ENCODE measurements at regions not wholly inside any gene's neighbourhood (a gene's known extent, or its start where the extent isn't known, plus 50 kb on each side); places are given as distances from the start of the nearest gene placed in this dataset.

GRCh38 chr1:229034342-229034741, 236.6 kb upstream of the RAB4A start:
- Histone ChIP-seq H3K4me1 (peaks cover 3% of the 10 kb centered on the region), H3K36me3 (no peaks in the 10 kb centered on the region), H3K9me3 (no peaks in the 10 kb centered on the region), H3K27me3 (no peaks in the 10 kb centered on the region), H3K4me3 (no peak overlapping the region), H3K27ac (no peak overlapping the region)
- DNase-seq: no peak
- TF ChIP-seq CTCF (IDR thresholded peaks at IDR 0.05): no peak
- intact Hi-C loops (cut with DNase I): no loop called here
- no peak for ATAC-seq

DNA sequence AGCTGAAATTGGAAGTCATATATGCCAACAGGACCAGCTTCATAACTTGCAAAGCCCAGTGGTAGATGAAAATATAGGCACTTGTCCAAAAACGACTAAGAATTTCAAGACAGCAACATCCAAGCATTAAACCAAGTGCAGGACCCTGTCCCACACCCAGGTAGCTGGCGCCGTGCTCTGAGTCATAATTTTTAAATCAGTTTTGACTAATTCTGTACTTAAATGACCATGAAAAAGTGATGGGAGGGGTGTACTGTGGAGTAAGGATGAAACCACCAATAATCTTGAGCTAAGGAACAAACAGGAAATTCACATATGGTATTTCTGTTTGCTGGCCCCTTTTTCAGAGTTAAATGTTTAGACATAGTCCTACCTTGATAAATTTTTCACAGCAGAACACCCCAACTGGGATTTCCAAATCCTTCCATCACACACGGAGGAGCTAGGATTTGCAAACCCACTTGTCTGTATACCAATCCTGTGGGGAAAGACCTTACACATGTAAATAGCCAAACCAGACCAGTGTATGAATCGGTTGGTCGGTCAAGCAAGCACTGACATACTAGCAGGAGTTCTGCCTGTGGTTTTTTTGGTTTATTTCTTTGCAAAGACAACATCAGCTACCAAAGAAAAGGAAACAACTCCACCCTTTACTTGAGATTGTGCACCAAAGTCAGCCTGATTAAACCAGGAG, 235.7 kb upstream of the RAB4A start:
- no peaks in the 10 kb centered on the region for H3K27me3 ChIP-seq
- no peak for TF ChIP-seq CTCF (IDR thresholded peaks at IDR 0.05)
- intact Hi-C loops (cut with DNase I): no loop called here
- H3K36me3 ChIP-seq: no peaks in the 10 kb centered on the region
- peaks cover 3% of the 10 kb centered on the region for H3K4me1 ChIP-seq
- no peak overlapping the region for H3K27ac ChIP-seq
- no peak overlapping the region for H3K4me3 ChIP-seq
- ATAC-seq (no peak), DNase-seq (no peak)
- no peaks in the 10 kb centered on the region for H3K9me3 ChIP-seq

GRCh38 chr1:229035748-229036082, 235.2 kb upstream of the RAB4A start:
- Histone ChIP-seq H3K4me1 (peaks cover 3% of the 10 kb centered on the region), H3K9me3 (no peaks in the 10 kb centered on the region), H3K36me3 (no peaks in the 10 kb centered on the region), H3K27me3 (no peaks in the 10 kb centered on the region), H3K27ac (no peak overlapping the region), H3K4me3 (no peak overlapping the region)
- intact Hi-C loops (cut with DNase I): no loop called here
- ATAC-seq (no peak), DNase-seq (no peak)
- no peak for TF ChIP-seq CTCF (IDR thresholded peaks at IDR 0.05)

DNA sequence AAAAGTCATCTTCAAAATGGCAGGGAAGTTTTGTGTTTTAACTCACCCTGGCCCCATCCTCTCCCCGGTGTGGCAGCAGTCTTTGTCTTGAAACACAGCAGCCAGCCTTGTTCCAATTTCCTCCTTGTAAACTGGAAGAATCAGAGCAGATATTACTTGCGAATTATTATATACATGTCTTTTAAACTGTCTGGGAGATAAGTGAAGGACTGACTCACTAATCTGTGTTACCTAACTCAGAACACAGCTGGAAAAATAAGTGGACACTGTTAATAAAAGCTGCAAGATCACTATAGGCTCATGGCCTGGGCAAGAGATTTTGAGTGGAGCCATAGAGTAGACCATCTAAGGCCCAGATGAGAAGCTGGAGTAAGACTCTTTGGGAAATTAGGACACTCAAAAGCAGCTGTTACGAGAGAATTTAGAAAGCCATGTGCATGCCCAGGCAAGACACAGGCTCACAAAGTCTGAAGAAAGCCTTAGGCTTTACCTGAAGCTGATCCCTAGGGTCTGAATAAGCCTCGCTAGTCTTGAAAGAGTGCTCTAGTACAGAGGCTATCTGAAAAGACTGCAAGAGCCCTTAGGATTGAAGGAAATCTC, 233.0 kb upstream of the RAB4A start:
- ATAC-seq (no peak), DNase-seq (no peak)
- Histone ChIP-seq H3K9me3 (no peaks in the 10 kb centered on the region), H3K4me1 (peaks cover 2% of the 10 kb centered on the region), H3K36me3 (no peaks in the 10 kb centered on the region), H3K27me3 (no peaks in the 10 kb centered on the region), H3K4me3 (no peak overlapping the region), H3K27ac (no peak overlapping the region)
- no peak for TF ChIP-seq CTCF (IDR thresholded peaks at IDR 0.05)
- intact Hi-C loops (cut with DNase I): no loop called here

GRCh38 chr1:229040630-229041358, 230.1 kb upstream of the RAB4A start:
- H3K27me3 ChIP-seq: no peaks in the 10 kb centered on the region
- no peaks in the 10 kb centered on the region for H3K9me3 ChIP-seq
- no peak for TF ChIP-seq CTCF (IDR thresholded peaks at IDR 0.05)
- H3K4me3 ChIP-seq: no peak overlapping the region
- no peaks in the 10 kb centered on the region for H3K4me1 ChIP-seq
- H3K36me3 ChIP-seq: no peaks in the 10 kb centered on the region
- ATAC-seq: no peak
- intact Hi-C loops (cut with DNase I): no loop called here
- no peak for DNase-seq
- H3K27ac ChIP-seq: no peak overlapping the region

All from upper lobe of right lung (tissue), 1 donor.